Kidney (tissue), 13 donors: ENCODE measurements at regions not wholly inside any gene's neighbourhood (a gene's known extent, or its start where the extent isn't known, plus 50 kb on each side); places are given as distances from the start of the nearest gene placed in this dataset.

ENCODE experiments used
- DNase-seq, 5 donors: peaks; one replicate each; pipeline ENCODE4 v3.0.0-alpha.2; 2013 to 2020
- FAIRE-seq: peaks from 2 replicates; lab custom pipeline; 2012; peaks lifted over from hg19 to GRCh38; lab: Jason Lieb, UNC
- H3K27ac ChIP-seq, 2 donors: one replicate each; pipeline ENCODE4 v1.7.0; 2013; ENCODE audit warnings: low read depth in 2 of 2, low read length in 2 of 2, inconsistent platforms in 1 of 2
- H3K27me3 ChIP-seq: one replicate; pipeline ENCODE4 v1.7.1; 2013; ENCODE audit warnings: low read length, inconsistent platforms; ENCODE audit not compliant: control insufficient read depth, insufficient read depth
- H3K36me3 ChIP-seq, 3 donors: one replicate each; pipeline versions ENCODE4 v1.7.0 to v1.7.1; 2013; ENCODE audit warnings: low read length in 3 of 3, control low read depth in 1 of 3, inconsistent platforms in 1 of 3; ENCODE audit not compliant: insufficient read depth in 3 of 3, control insufficient read depth in 2 of 3
- H3K4me1 ChIP-seq, 3 donors: one replicate each; pipeline versions ENCODE4 v1.7.0 to v1.7.1; 2013; ENCODE audit warnings: low read length in 3 of 3, inconsistent platforms in 1 of 3, low read depth in 1 of 3; ENCODE audit not compliant: control insufficient read depth in 2 of 3, insufficient read depth in 2 of 3
- H3K4me3 ChIP-seq, 3 donors: one replicate each; pipeline versions ENCODE4 v1.7.0 to v1.8.1; 2013; ENCODE audit warnings: low read length in 3 of 3, control low read depth in 1 of 3, inconsistent platforms in 1 of 3
- H3K9ac ChIP-seq, 3 donors: one replicate each; pipeline versions ENCODE4 v1.7.0 to v1.7.1; 2013; ENCODE audit warnings: low read length in 3 of 3, control low read depth in 1 of 3, inconsistent platforms in 1 of 3
- H3K9me3 ChIP-seq, 3 donors: one replicate each; pipeline versions ENCODE4 v1.7.0 to v1.7.1; 2013; ENCODE audit warnings: low read length in 3 of 3, control low read depth in 1 of 3, inconsistent platforms in 1 of 3; ENCODE audit not compliant: control insufficient read depth in 2 of 3, insufficient read depth in 1 of 3
- intact Hi-C: fragments of 100-400 bp; cut with DNase I; formaldehyde crosslinking; loops from one replicate; pipeline ENCODE4 v1.11.1; 2022
- TF ChIP-seq, protein P1 (sequence below): IDR thresholded peaks from 3 replicates; pipeline ENCODE4 v1.5.1; 2012; ENCODE audit warnings: mild to moderate bottlenecking, moderate library complexity, borderline replicate concordance; ENCODE audit not compliant: insufficient read depth; ENCODE audit errors: extremely low read depth
- donor health status: control.
- donor health status: control.
- donor health status: control.
- donor health status: control.
- donor health status: control.
- donor health status: DM: yes; HTN: yes; CAD: no.
- donor health status: Normal renal cell carcinoma (clear cell type).

DNA sequence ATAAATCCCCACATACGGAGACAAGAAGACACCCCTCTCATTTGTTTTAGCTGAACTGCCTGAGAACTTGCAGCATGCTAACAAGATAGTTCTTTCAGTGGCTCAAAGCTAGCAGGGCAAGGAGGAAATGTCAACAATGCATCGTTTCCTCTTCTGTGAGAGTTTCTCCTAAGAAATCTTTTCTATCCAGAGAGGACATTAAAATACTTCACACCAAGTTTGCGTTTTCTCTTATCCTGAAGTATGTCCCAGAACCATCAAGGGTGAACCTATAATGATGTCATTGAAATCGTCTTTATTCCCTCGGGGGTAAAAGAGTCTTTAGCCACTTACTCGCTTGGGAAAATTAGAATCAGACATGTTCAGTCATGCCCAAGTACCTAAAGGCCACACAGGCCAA, 541.7 kb upstream of the MDFIC2 start:
- Histone ChIP-seq H3K27ac (no peak overlapping the region), H3K36me3 (no peaks in the 10 kb centered on the region), H3K4me3 (no peak overlapping the region), H3K9ac (no peak overlapping the region), H3K4me1 (peaks cover 0 to 5% (median 0%) of the 10 kb centered on the region in 3 donors), H3K27me3 (no peaks in the 10 kb centered on the region), H3K9me3 (no peaks in the 10 kb centered on the region)
- DNase-seq (peak in 1 of 5 donors; percentile 22), FAIRE-seq (no peak)
- intact Hi-C loops: no loop called here
- TF ChIP-seq, protein P1, sequence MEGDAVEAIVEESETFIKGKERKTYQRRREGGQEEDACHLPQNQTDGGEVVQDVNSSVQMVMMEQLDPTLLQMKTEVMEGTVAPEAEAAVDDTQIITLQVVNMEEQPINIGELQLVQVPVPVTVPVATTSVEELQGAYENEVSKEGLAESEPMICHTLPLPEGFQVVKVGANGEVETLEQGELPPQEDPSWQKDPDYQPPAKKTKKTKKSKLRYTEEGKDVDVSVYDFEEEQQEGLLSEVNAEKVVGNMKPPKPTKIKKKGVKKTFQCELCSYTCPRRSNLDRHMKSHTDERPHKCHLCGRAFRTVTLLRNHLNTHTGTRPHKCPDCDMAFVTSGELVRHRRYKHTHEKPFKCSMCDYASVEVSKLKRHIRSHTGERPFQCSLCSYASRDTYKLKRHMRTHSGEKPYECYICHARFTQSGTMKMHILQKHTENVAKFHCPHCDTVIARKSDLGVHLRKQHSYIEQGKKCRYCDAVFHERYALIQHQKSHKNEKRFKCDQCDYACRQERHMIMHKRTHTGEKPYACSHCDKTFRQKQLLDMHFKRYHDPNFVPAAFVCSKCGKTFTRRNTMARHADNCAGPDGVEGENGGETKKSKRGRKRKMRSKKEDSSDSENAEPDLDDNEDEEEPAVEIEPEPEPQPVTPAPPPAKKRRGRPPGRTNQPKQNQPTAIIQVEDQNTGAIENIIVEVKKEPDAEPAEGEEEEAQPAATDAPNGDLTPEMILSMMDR: no peak

DNA sequence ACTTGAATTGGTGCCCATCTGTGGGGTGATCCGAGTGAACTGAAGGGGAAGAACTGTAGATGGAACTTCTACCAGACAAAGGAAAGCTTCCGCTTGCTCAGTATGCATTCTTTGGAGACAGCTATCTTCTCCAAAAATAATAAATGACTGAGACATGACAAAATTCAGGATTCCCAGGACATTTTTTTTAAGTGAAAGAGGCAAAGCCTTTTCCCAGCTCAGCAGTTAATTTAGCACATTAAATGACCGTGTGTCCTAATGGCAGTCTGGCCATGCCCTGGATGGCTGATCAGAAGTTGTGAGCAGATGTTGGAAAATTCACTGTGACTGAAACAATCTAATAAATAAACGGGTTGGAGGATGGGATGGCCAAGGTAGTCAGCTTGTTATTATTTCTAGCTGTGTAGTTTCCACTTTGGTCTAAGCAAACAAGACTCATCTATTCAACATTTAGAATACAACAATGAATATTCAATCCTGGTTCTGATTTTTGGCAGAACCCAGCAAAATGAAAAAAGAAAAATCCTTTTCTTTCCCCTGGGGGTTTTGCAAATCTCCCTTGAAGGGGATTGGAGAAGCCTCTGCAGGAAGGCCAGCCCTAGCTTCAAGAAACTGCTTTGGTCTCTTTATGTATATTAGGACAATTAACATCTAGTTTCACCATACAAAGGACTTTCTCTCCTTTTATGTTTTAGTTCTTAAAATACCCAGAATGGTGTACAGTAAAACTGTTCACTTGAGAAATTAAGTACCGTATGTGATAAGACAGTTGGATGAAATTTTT, 540.9 kb upstream of the MDFIC2 start:
- no peak overlapping the region for H3K9ac ChIP-seq
- H3K36me3 ChIP-seq: no peaks in the 10 kb centered on the region
- no peak overlapping the region for H3K27ac ChIP-seq
- peaks cover 0 to 5% (median 0%) of the 10 kb centered on the region in 3 donors for H3K4me1 ChIP-seq
- intact Hi-C loops: no loop called here
- DNase-seq: no peak
- no peak overlapping the region for H3K4me3 ChIP-seq
- TF ChIP-seq, protein P1: no peak
- no peak for FAIRE-seq
- no peaks in the 10 kb centered on the region for H3K27me3 ChIP-seq
- no peaks in the 10 kb centered on the region for H3K9me3 ChIP-seq

DNA sequence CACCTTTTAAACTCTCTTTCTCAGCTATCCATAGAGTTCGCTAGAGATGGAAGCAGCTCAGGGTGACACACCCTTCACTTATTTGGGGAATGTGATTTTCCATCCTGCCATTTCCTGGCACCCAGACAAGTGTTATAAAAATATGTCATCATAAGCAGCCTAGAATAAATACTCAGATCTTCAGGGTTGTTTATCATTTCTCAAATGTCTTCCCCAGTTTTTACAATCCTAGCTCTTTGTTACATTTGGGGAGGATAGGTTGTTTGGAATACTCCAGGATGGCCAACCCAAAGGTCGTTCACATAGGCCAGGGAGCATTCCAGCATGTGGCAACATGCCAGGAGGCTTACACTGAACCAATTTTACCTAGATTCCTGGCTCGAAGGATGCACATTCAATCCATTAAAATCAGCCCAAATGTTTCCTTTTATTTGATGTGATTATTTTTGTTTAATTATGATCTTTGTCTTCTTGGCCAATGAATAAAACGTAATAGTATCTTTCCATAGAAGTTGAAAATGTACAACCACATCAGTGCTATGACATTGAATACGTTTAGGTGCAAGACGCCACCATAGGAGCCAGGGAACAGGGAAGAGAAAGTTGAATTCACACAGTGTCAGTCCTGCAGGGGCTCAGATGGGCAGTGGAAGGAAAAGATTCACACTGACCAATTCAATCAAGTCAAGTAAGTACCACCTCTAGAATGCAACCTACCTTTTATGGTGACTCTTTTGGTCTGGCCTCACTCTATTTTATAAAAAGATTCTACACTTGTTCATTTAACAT, 537.7 kb upstream of the MDFIC2 start:
- Histone ChIP-seq H3K4me1 (peaks cover 0 to 5% (median 0%) of the 10 kb centered on the region in 3 donors), H3K27me3 (no peaks in the 10 kb centered on the region), H3K36me3 (no peaks in the 10 kb centered on the region), H3K4me3 (no peak overlapping the region), H3K27ac (no peak overlapping the region), H3K9ac (no peak overlapping the region), H3K9me3 (no peaks in the 10 kb centered on the region)
- intact Hi-C loops: no loop called here
- TF ChIP-seq, protein P1: no peak
- DNase-seq: peak in 2 of 5 donors; percentile 27 to 30
- FAIRE-seq: no peak
